ENCODE measurements at regions not wholly inside any gene's neighbourhood (a gene's known extent, or its start where the extent isn't known, plus 50 kb on each side); places are given as distances from the start of the nearest gene placed in this dataset.

- TF ChIP-seq, protein P1, sequence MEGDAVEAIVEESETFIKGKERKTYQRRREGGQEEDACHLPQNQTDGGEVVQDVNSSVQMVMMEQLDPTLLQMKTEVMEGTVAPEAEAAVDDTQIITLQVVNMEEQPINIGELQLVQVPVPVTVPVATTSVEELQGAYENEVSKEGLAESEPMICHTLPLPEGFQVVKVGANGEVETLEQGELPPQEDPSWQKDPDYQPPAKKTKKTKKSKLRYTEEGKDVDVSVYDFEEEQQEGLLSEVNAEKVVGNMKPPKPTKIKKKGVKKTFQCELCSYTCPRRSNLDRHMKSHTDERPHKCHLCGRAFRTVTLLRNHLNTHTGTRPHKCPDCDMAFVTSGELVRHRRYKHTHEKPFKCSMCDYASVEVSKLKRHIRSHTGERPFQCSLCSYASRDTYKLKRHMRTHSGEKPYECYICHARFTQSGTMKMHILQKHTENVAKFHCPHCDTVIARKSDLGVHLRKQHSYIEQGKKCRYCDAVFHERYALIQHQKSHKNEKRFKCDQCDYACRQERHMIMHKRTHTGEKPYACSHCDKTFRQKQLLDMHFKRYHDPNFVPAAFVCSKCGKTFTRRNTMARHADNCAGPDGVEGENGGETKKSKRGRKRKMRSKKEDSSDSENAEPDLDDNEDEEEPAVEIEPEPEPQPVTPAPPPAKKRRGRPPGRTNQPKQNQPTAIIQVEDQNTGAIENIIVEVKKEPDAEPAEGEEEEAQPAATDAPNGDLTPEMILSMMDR (conservative IDR thresholded peaks at IDR 0.05; ENCODE audit: control insufficient read depth, insufficient read depth, low read depth, low read length): no peak
- no peak for DNase-seq (ENCODE audit: low read depth)
- no peak overlapping the region for H3K4me3 ChIP-seq (ENCODE audit: control insufficient read depth, low read depth, low read length)
Measured at GRCh38 chr2:53275743-53276142, 491.9 kb upstream of the CHAC2 start.

GRCh38 chr2:53268626-53269025, 499.0 kb upstream of the CHAC2 start:
- no peak for DNase-seq (ENCODE audit: low read depth)
- TF ChIP-seq, protein P1 (conservative IDR thresholded peaks at IDR 0.05; ENCODE audit: control insufficient read depth, insufficient read depth, low read depth, low read length): no peak
- no peak overlapping the region for H3K4me3 ChIP-seq (ENCODE audit: control insufficient read depth, low read depth, low read length)

DNA sequence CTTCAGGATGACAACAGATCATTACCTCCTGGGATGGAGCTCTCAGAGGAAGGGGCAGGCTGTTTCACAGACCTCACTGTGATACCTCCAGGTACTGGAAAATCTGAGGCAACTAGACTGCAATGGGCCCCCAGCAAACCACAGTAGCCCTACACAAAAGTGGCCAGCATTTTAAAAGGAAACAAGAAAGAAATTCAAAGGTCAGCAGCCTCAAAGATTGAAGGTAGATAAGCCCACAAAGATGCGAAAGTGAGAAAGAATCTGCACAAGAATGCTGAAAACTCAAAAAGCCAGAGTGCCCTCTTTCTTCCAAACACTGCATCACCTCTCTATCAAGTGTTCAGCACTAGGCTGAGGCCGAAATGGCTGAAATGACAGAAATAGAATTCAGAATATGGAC, 499.5 kb upstream of the CHAC2 start:
- TF ChIP-seq, protein P1 (conservative IDR thresholded peaks at IDR 0.05; ENCODE audit: control insufficient read depth, insufficient read depth, low read depth, low read length): no peak
- DNase-seq (ENCODE audit: low read depth): no peak
- H3K4me3 ChIP-seq (ENCODE audit: control insufficient read depth, low read depth, low read length): no peak overlapping the region

DNA sequence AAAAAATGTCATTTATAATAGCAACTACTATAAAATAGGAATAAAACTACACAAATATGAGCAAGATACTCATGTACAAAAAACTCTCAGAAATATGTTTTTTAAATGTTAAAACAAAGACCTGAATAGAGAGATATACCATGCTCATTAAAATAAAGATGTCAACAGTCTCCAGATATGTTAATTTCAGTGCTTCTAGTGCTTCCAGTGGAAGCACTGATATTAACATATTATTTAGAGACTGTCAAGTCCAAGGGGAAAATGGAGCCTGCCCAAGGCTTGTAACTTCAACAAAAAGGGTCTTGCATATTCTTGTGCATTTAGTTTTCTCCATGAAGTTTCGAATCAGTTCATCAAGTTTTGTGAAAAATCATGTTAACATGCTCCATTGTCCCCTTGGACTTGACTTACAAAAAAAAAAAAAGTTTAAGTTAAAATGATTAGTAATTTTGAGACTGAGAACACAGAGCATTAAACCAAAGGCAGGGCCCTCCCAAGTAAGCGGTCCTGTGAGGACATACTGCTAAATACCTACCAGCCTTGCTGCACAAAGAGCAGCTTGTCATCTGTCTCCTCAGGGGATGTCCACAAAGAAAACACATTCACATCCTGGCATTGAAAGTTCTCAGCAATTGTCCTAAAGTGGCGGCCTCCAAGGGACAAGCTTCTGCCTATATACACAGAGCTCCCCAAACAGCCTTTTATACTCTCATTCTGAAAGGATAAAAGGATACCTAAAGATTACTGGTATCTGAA, 501.9 kb upstream of the CHAC2 start:
- no peak for DNase-seq (ENCODE audit: low read depth)
- TF ChIP-seq, protein P1 (conservative IDR thresholded peaks at IDR 0.05; ENCODE audit: control insufficient read depth, insufficient read depth, low read depth, low read length): no peak
- no peak overlapping the region for H3K4me3 ChIP-seq (ENCODE audit: control insufficient read depth, low read depth, low read length)

DNA sequence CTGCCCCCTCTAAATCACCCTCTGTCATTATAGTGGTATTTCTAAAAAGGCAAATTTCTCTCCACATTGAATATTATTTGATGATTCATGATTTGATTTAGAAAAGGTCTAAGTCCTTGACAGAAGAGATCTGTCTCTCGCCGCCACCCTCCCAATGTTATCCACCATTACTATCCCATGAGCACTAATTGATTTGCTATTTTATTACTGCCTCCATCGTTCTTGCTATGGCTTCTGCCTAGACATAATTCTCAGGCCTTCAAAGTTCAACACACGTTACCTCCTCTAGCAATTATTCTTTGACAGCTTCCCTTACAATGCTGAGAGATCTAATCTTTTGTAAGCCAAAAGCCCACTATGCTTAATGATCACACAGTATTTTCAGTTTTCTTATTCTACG, 507.0 kb upstream of the CHAC2 start:
- TF ChIP-seq, protein P1 (conservative IDR thresholded peaks at IDR 0.05; ENCODE audit: control insufficient read depth, insufficient read depth, low read depth, low read length): no peak
- DNase-seq (ENCODE audit: low read depth): no peak
- no peak overlapping the region for H3K4me3 ChIP-seq (ENCODE audit: control insufficient read depth, low read depth, low read length)

GRCh38 chr2:53259395-53260009, 508.1 kb upstream of the CHAC2 start:
- TF ChIP-seq, protein P1 (conservative IDR thresholded peaks at IDR 0.05; ENCODE audit: control insufficient read depth, insufficient read depth, low read depth, low read length): no peak
- no peak overlapping the region for H3K4me3 ChIP-seq (ENCODE audit: control insufficient read depth, low read depth, low read length)
- DNase-seq (ENCODE audit: low read depth): no peak
